ENCODE measurements at regions not wholly inside any gene's neighbourhood (a gene's known extent, or its start where the extent isn't known, plus 50 kb on each side); places are given as distances from the start of the nearest gene placed in this dataset.

- ChIA-PET POLR2A (interaction anchor here (1.8 kb wide), 1 partner anchor 16 kb away, joined by 6 read pairs; no protein-coding TSS in a partner anchor), CTCF (interaction anchor here (0.7 to 2.1 kb wide), 12 partner anchors 10 to 1048 kb away, joined by 3 to 21 read pairs (median 3); no protein-coding TSS in a partner anchor)
- H3K4me3 ChIP-seq (ENCODE audit: low read depth, low read length): no peak overlapping the region
- DNase-seq (ENCODE audit: low read depth, low spot score): no peak
- no peak overlapping the region for H3K27ac ChIP-seq (ENCODE audit: low read depth, low read length)
- H3K9me3 ChIP-seq (ENCODE audit: control insufficient read depth, insufficient read depth, low read length): no peaks in the 10 kb centered on the region
- peaks cover 48% of the 10 kb centered on the region for H3K27me3 ChIP-seq (ENCODE audit: control insufficient read depth, insufficient read depth, low read length)
- no peak for TF ChIP-seq CTCF (IDR thresholded peaks at IDR 0.05; ENCODE audit: low read depth, low read length)
Measured at GRCh38 chr9:14399756-14400657, 86.1 kb upstream of the NFIB start.

DNA sequence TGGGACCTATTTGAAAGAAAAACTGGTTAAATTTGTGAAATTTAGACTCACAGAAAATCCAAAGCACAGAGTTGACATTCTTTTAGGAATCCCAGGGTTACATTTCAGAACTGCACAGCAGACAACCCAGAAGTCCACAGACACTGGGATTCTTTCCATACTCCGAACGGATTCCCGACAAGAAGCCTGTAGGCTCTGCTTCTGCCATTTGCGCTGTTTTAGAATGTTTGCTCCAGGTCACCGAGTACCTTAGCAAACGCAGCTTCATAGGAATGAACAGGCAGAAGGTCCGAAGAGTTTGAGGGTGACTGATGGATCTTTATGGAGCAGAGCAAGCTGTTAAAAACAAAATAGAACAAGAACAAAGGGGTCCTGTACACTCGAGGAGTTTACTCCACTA lies 84.5 kb upstream of the NFIB start:
- no peak overlapping the region for H3K27ac ChIP-seq (ENCODE audit: low read depth, low read length)
- CTCF ChIA-PET: no interaction called here
- H3K9me3 ChIP-seq (ENCODE audit: control insufficient read depth, insufficient read depth, low read length): no peaks in the 10 kb centered on the region
- DNase-seq (ENCODE audit: low read depth, low spot score): no peak
- no peak overlapping the region for H3K4me3 ChIP-seq (ENCODE audit: low read depth, low read length)
- TF ChIP-seq CTCF (IDR thresholded peaks at IDR 0.05; ENCODE audit: low read depth, low read length): no peak
- H3K27me3 ChIP-seq (ENCODE audit: control insufficient read depth, insufficient read depth, low read length): peaks cover 35% of the 10 kb centered on the region
- POLR2A ChIA-PET: no interaction called here

DNA sequence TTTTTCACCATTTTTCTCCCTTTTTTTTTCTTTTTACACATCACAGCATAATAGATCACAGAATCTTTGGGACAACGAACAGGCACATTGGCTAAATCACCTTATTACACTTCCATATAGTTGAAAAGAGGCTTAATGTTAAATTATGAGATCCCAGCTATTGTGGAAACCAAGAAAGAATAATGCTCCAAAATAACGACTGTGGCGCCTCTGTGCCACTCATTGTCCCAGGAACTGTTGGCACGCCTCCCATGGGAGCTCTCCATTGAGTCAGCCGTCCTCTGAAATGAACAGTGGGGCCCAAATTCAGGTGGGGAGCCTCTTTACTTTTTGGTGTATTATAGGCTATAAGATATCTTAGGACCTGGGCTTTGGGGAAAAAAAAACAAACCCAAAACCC lies 82.2 kb upstream of the NFIB start:
- no peak for TF ChIP-seq CTCF (IDR thresholded peaks at IDR 0.05; ENCODE audit: low read depth, low read length)
- no peak overlapping the region for H3K27ac ChIP-seq (ENCODE audit: low read depth, low read length)
- H3K4me3 ChIP-seq (ENCODE audit: low read depth, low read length): no peak overlapping the region
- H3K27me3 ChIP-seq (ENCODE audit: control insufficient read depth, insufficient read depth, low read length): peaks cover 30% of the 10 kb centered on the region
- no peaks in the 10 kb centered on the region; the same call in 1 of the 2 replicates for H3K9me3 ChIP-seq (ENCODE audit: control insufficient read depth, insufficient read depth, low read length)
- no peak for DNase-seq (ENCODE audit: low read depth, low spot score)
- ChIA-PET POLR2A (no interaction called here), CTCF (interaction anchor here (0.6 to 1.0 kb wide), 4 partner anchors 42 to 1370 kb away, joined by 3 to 5 read pairs (median 4); no protein-coding TSS in a partner anchor)

- H3K9me3 ChIP-seq (ENCODE audit: control insufficient read depth, insufficient read depth, low read length): no peaks in the 10 kb centered on the region; the same call in 1 of the 2 replicates
- no peak overlapping the region for H3K4me3 ChIP-seq (ENCODE audit: low read depth, low read length)
- CTCF ChIA-PET: interaction anchor here (0.6 to 1.0 kb wide), 5 partner anchors 33 to 1369 kb away, joined by 3 to 5 read pairs (median 4); no protein-coding TSS in a partner anchor
- POLR2A ChIA-PET: interaction anchor here (0.7 kb wide), 1 partner anchor 677 kb away, joined by 5 read pairs; no protein-coding TSS in a partner anchor
- no peak overlapping the region for H3K27ac ChIP-seq (ENCODE audit: low read depth, low read length)
- no peak for TF ChIP-seq CTCF (IDR thresholded peaks at IDR 0.05; ENCODE audit: low read depth, low read length)
- peaks cover 32% of the 10 kb centered on the region for H3K27me3 ChIP-seq (ENCODE audit: control insufficient read depth, insufficient read depth, low read length)
- no peak for DNase-seq (ENCODE audit: low read depth, low spot score)
Measured at GRCh38 chr9:14395317-14396082, 81.6 kb upstream of the NFIB start.
